BLaER1 (cell line): ENCODE measurements at regions not wholly inside any gene's neighbourhood (a gene's known extent, or its start where the extent isn't known, plus 50 kb on each side); places are given as distances from the start of the nearest gene placed in this dataset.

ENCODE experiments used
- H3K27ac ChIP-seq: shearing (Covaris generic); formaldehyde crosslinking; 2 replicates; pipeline ENCODE4 v1.8.1; 2022
- H3K27me3 ChIP-seq: shearing (Covaris generic); formaldehyde crosslinking; 2 replicates; pipeline ENCODE4 v1.8.1; 2022
- H3K36me3 ChIP-seq: shearing (Covaris generic); formaldehyde crosslinking; 2 replicates; pipeline ENCODE4 v1.8.1; 2022
- H3K4me1 ChIP-seq: shearing (Covaris generic); formaldehyde crosslinking; 2 replicates; pipeline ENCODE4 v1.8.1; 2022
- H3K4me2 ChIP-seq: shearing (Covaris generic); formaldehyde crosslinking; 2 replicates; pipeline ENCODE4 v1.8.1; 2022
- H3K4me3 ChIP-seq: shearing (Covaris generic); formaldehyde crosslinking; 2 replicates; pipeline ENCODE4 v1.8.1; 2022
- H3K9ac ChIP-seq: shearing (Covaris generic); formaldehyde crosslinking; 2 replicates; pipeline ENCODE4 v1.8.1; 2022
- H3K9me3 ChIP-seq: shearing (Covaris generic); formaldehyde crosslinking; 2 replicates; pipeline ENCODE4 v1.8.1; 2022
- H4K20me1 ChIP-seq: shearing (Covaris generic); formaldehyde crosslinking; 2 replicates; pipeline ENCODE4 v1.8.1; 2022
- Cebpa-rat ChIP-seq: shearing (Covaris generic); IDR thresholded peaks from 2 replicates; pipeline ENCODE4 v1.8.1; 2022

DNA sequence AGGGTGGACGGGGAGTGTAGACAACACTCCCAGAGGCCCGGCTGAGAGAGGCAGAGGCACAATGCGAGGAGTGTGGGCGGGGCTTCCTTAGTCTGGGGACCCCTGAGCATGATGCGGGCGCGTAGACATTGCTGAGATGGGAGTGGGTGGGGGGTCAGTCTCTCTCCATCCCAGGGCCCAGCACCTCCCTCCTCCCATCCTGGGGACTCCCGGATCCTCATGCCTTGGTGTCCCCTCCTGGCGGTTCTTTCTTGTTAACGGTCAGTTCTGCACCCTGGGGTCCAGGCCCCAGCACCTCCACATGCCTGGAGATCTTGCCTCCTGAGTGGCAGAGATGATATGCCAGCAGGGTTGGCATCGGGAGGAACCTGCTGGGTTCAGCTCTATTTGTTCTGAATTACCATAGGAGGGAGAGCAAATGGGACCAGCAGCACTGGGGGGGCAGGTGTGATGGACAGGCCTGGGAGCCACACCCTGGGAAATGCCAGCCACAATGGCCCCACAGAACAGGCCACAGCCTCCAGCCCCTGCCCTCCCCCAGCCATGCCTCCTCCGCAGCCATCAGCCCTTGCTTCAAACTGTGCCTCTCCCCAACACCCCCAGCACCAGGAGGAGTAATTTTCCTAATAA, 55.7 kb downstream of the RTL6 start:
- Histone ChIP-seq H3K4me1 (peaks cover 52% of the 10 kb centered on the region), H3K9ac (no peak overlapping the region), H3K4me2 (peak overlapping the region; percentile 59; the same call in 1 of the 2 replicates), H3K27ac (no peak overlapping the region), H4K20me1 (no peaks in the 10 kb centered on the region), H3K36me3 (no peaks in the 10 kb centered on the region), H3K9me3 (peaks cover 7% of the 10 kb centered on the region), H3K27me3 (no peaks in the 10 kb centered on the region), H3K4me3 (no peak overlapping the region)
- no peak for TF ChIP-seq Cebpa-rat

DNA sequence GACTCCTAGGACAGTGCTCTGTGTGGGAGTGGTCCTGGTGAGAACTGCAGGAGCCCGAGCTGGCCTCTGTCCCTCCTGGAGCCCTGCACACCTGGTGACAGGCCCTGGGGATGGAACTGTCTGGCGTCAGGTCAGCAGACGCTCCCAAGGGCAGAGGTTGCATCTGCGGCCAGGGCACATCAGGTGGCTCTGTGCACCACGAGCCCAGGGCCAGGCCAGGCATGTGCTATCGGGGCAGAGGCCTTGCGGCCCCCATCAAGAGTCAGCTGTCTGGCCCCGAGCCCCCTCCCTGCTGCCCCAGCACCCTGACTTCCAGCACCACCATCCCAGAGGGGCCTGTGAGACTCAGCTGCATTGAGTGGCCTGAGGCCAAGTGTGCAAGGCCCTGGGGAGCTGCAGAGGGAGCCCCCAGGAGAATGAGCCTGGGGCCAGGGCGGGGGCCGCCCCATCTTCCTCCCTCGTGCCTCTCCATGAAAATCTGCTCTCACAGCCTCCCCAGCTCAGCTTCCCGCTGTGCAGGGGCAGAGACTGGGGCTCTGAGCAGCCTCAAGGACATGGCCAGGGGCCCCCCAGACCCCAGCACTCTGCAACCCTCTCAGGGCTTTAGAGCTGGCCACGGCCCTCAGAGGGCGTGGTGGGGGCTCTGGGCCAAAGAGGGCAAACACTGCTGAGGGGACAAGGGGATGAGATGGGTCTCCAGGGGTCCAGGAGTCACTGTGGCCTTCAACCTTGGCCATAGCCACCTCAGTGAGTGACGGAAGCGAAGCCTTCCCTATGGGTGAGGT, 56.4 kb downstream of the RTL6 start:
- H3K9ac ChIP-seq, result no peak overlapping the region
- no peaks in the 10 kb centered on the region for H3K36me3 ChIP-seq
- no peak for TF ChIP-seq Cebpa-rat
- no peaks in the 10 kb centered on the region for H3K27me3 ChIP-seq
- peak overlapping the region; percentile 59 for H3K4me2 ChIP-seq
- no peak overlapping the region for H3K4me3 ChIP-seq
- no peaks in the 10 kb centered on the region for H4K20me1 ChIP-seq
- peaks cover 52% of the 10 kb centered on the region for H3K4me1 ChIP-seq
- H3K27ac ChIP-seq, result no peak overlapping the region
- peaks cover 4% of the 10 kb centered on the region for H3K9me3 ChIP-seq

DNA sequence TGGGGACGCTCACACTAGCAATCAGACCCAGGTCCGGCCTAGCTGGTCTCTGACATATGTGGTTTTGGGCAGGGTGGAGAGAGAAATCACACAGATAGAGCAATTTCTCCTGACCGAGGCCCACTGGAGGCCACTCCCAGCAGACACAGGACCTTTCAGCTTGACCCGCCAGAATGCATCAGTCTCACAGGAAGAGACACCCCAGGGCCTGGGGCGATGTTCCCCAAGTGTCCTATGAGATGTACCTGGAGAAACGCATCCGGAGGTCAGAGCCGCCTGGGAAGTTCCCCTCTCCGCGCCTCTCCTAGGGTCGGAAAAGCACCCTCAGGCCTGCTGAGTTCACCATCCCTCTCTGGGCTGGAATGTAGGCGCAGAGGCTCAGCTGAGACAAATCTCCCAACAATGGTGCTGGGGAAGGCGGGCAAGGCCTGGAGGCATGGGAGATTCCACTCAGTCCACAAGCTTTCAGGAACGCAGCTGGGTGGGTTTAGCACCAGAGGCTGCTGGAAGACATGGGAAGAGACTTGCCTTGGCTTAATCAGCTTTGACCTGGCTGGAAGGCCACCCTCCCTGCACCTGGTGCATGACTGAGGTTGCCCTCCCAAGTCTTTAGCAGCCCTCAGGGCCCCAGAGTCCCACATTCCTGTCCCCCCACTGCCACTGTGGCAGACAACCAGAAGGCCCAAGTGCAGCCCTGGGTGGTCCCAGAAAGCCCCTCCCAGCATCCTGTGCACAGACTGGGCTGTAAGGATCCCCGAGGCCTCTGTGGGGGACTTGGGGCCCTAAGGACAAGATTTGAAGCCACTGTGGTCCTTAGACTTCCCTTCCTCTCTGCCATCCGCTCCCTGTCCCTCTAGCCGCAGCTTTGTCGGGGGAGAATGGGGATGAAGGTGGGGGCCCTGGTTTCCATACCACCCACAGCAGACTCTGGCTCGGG, 57.5 kb downstream of the RTL6 start:
- no peak for TF ChIP-seq Cebpa-rat
- H4K20me1 ChIP-seq, result no peaks in the 10 kb centered on the region

DNA sequence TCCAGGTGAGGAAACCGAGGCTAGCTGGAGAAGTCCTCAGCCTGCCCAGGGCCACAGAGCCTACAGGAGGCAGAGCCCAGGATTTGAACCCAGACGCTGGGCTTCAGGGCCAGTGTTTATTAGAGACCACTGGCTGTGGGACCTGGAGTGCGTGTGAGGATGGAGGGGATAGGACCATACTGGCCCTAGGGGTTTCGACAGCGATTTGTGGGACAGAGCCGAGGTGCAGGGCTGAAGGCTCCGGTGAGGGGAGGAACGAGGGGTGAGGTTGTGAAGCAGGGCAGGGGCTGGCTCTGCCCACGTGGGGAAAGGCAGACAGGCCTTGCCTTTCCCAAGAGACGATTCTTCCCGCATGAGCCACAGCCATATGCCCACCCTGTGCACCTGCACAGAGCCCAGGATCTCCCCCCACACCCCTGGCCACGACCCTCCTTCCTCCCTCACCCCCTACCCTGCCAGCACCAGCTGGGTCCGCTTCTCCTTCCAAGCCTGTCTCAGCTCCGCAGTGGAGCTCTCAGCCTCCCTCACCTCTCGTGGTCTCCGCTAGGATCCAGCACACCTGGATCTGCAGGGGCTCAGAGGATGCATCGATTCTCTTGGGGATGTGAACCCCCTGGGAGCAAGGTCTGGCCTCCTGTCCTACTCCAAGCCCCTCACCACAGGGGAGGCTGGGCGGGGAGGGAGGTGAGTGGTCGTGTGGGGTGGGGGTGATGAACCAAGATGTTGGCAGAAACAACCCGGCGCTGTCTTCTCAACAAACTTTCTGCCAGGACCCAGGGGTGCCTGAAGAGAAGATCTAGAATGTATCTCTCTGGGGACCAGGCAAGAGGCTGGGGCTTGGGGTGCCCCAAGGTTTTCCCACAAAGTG, 58.4 kb downstream of the RTL6 start:
- Histone ChIP-seq H4K20me1 (no peaks in the 10 kb centered on the region), H3K27ac (no peak overlapping the region), H3K4me1 (peaks cover 52% of the 10 kb centered on the region), H3K36me3 (no peaks in the 10 kb centered on the region), H3K9me3 (no peaks in the 10 kb centered on the region), H3K4me2 (peak overlapping the region; percentile 67), H3K9ac (no peak overlapping the region), H3K4me3 (no peak overlapping the region), H3K27me3 (no peaks in the 10 kb centered on the region)
- no peak for TF ChIP-seq Cebpa-rat

More for the DNA sequence above, 57.5 kb downstream of the RTL6 start:
- H3K4me1 ChIP-seq, result peaks cover 52% of the 10 kb centered on the region
- H3K4me3 ChIP-seq, result no peak overlapping the region
- H3K27me3 ChIP-seq, result no peaks in the 10 kb centered on the region
- H3K9me3 ChIP-seq, result no peaks in the 10 kb centered on the region
- H3K27ac ChIP-seq, result no peak overlapping the region
- peak overlapping the region; percentile 67 for H3K4me2 ChIP-seq
- no peak overlapping the region for H3K9ac ChIP-seq
- H3K36me3 ChIP-seq, result no peaks in the 10 kb centered on the region

DNA sequence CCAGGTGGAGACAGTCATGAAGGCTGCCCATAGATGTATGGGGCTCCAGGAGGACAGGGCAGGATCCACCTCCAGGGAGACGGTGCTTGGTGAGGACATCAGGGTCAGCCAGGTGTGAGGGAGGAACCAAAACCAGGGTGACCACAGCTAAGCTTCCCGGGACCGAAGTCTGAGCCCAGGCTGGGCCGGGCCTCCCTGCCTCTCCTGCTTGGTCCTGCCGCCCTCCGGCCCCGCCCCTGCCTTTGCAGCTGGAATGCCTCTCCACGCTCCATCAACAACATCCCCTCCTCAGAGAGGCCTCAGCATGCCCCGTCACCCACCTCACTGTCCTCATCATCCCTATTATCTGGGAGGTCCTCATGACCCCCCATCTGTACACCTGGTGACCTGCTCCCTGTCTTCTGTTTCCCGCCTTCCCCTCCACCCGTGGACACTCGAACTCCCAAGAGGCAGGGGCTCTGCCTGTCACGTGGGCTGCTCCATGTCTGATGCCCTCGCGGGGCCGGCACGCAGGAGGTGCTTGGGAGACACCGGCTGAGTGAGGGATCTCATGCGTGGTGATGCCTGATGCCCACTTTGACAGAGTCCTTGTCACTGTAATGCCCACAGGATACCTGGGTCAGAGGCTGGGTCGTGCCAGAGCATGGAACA, 59.4 kb downstream of the RTL6 start:
- Histone ChIP-seq H3K36me3 (no peaks in the 10 kb centered on the region), H3K27ac (no peak overlapping the region), H4K20me1 (no peaks in the 10 kb centered on the region), H3K4me2 (peak overlapping the region; percentile 67), H3K4me1 (peaks cover 50% of the 10 kb centered on the region), H3K27me3 (no peaks in the 10 kb centered on the region), H3K9ac (no peak overlapping the region), H3K4me3 (no peak overlapping the region), H3K9me3 (no peaks in the 10 kb centered on the region)
- TF ChIP-seq Cebpa-rat, result no peak

DNA sequence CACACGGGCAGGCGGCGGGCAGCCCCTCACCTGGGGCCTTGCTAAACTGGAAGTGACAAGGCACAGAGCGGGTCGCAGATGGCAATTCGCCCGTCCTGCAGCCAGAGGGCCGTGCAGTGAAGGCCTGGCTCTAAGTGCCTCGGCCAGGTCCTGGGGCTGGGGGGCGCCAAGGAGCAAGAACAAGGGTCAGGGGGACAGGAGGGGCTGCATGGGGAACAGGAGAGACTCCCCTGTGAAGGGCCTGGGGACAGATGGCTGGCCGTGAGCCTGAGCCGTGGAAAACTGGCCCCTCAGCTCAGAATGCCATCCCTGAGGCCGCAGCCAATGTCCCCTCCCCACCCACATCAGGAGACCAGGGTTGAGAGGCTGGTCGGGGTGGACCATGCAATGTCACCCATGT, 60.0 kb downstream of the RTL6 start:
- no peaks in the 10 kb centered on the region for H3K9me3 ChIP-seq
- no peak overlapping the region for H3K27ac ChIP-seq
- no peaks in the 10 kb centered on the region for H4K20me1 ChIP-seq
- H3K4me1 ChIP-seq, result peaks cover 44% of the 10 kb centered on the region
- H3K4me3 ChIP-seq, result no peak overlapping the region
- H3K27me3 ChIP-seq, result no peaks in the 10 kb centered on the region
- no peak overlapping the region for H3K9ac ChIP-seq
- no peaks in the 10 kb centered on the region for H3K36me3 ChIP-seq
- no peak for TF ChIP-seq Cebpa-rat
- 0 out of 2 replicates have a peak overlapping the region, but pooled peaks have one; percentile 67 for H3K4me2 ChIP-seq

DNA sequence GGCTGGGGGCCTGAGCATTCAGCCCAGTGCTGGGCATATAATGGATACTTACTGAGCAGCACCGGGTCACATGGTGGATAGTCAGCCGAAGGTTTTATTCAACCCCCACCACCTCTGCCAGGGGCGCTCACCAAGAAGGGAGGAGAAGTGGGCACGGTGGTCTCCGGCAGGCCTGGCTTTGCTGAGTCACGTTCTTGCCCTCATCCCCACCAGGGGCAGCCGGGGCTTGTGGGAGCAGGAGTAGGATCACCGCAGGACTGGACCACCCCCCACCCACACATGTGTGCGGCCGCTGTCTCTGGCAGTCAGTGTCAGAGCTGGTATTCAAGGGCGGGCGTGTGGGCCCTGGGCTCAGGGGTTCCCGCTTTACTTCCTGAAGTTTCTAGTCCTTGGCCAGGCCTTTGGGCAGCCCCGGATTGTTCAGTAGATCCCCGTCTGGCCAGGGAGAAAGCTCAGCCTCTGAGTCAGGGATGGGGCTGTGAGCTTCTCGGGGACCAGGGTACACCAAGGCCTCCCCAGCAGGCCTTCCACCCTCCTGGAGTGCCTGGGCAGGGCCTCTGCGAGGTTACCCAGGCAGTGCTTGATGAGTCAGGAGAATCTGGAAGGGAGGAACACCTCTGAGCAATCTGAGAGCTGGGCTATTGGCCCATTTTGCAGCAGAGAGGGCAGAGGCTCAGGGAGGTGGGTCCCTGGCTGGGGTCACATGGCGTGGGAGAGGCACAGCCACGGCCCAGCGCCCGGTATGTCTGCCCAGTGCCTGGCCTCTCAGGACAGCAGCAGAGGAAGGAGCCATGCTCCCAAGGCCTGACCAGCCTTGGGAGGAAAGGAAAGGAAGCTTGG, 60.6 kb downstream of the RTL6 start:
- Histone ChIP-seq H3K9me3 (no peaks in the 10 kb centered on the region), H3K4me1 (peaks cover 43% of the 10 kb centered on the region), H3K27me3 (no peaks in the 10 kb centered on the region), H3K27ac (no peak overlapping the region), H3K4me3 (no peak overlapping the region), H4K20me1 (no peaks in the 10 kb centered on the region), H3K9ac (no peak overlapping the region), H3K4me2 (no peak overlapping the region), H3K36me3 (no peaks in the 10 kb centered on the region)
- no peak for TF ChIP-seq Cebpa-rat

DNA sequence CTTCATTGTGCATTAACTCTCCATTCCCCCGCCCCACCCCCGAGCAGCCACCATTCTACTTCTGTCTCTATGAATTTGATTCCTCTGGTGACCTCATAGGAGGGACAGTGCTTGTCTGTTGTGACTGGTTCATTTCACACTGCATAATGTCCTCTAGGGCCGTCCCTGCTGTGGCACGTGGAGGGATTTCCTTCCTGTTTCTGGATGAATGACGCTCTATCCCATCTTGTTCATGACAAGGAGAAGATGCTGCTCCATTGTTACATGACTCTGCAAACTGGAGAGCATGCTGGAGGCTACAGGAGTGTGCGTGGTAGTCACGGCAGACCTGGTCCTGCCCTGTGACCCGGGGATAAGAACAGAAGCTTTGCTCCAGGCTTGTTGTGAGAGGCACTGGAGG, 61.3 kb downstream of the RTL6 start:
- H3K4me1 ChIP-seq, result peaks cover 36% of the 10 kb centered on the region
- no peak overlapping the region for H3K27ac ChIP-seq
- no peak overlapping the region for H3K4me3 ChIP-seq
- no peaks in the 10 kb centered on the region for H3K27me3 ChIP-seq
- no peaks in the 10 kb centered on the region for H3K36me3 ChIP-seq
- TF ChIP-seq Cebpa-rat, result no peak
- no peaks in the 10 kb centered on the region for H4K20me1 ChIP-seq
- no peak overlapping the region for H3K4me2 ChIP-seq
- no peak overlapping the region for H3K9ac ChIP-seq
- H3K9me3 ChIP-seq, result no peaks in the 10 kb centered on the region
